Thymus (tissue), 11 donors: ENCODE measurements at regions not wholly inside any gene's neighbourhood (a gene's known extent, or its start where the extent isn't known, plus 50 kb on each side); places are given as distances from the start of the nearest gene placed in this dataset.

Source experiments
- DNase-seq, 9 donors: peaks; one replicate each; pipeline ENCODE4 v3.0.0-alpha.2; 2013; ENCODE audit warnings: low spot score in 9 of 9, low read depth in 6 of 9, missing footprints in 1 of 9
- H3K27ac ChIP-seq, 2 donors: one replicate each; pipeline ENCODE4 v1.5.1; 2013; ENCODE audit warnings: control low read depth in 1 of 2, low read depth in 1 of 2, low read length in 1 of 2, mild to moderate bottlenecking in 1 of 2, moderate library complexity in 1 of 2
- H3K27me3 ChIP-seq, 2 donors: one replicate each; pipeline ENCODE4 v1.5.1; 2013; ENCODE audit warnings: low read length in 1 of 2; ENCODE audit not compliant: control insufficient read depth in 2 of 2, insufficient read depth in 1 of 2
- H3K36me3 ChIP-seq, 2 donors: one replicate each; pipeline ENCODE4 v1.5.1; 2013; ENCODE audit warnings: low read length in 1 of 2, mild to moderate bottlenecking in 1 of 2, moderate library complexity in 1 of 2; ENCODE audit not compliant: control insufficient read depth in 2 of 2, insufficient read depth in 2 of 2
- H3K4me1 ChIP-seq, 2 donors: one replicate each; pipeline ENCODE4 v1.5.1; 2013; ENCODE audit warnings: low read length in 2 of 2; ENCODE audit not compliant: control insufficient read depth in 2 of 2, insufficient read depth in 2 of 2
- H3K4me3 ChIP-seq, 2 donors: one replicate each; pipeline ENCODE4 v1.5.1; 2013; ENCODE audit warnings: low read length in 2 of 2, control low read depth in 1 of 2, mild to moderate bottlenecking in 1 of 2
- H3K9me3 ChIP-seq, 2 donors: one replicate each; pipeline ENCODE4 v1.5.1; 2013; ENCODE audit warnings: low read length in 1 of 2, mild to moderate bottlenecking in 1 of 2; ENCODE audit not compliant: control insufficient read depth in 2 of 2, insufficient read depth in 1 of 2
- WGBS: extraction: QIAGEN DNeasy Blood & Tissue Kit; methylation state at CpG from one replicate; pipeline ENCODE4 v1.1.7; 2013; 5-methylcytosine and 5-hydroxymethylcytosine counted together
- donor health status: healthy.

GRCh38 chr2:9081750-9082149 is 78.3 kb upstream of the MBOAT2 start:
- no peak for DNase-seq
- WGBS, result 98% methylated on average over 2 of the region's 2 CpGs
- H3K4me3 ChIP-seq, result no peak overlapping the region
- H3K4me1 ChIP-seq, result no peaks in the 10 kb centered on the region
- no peak overlapping the region for H3K27ac ChIP-seq
- H3K36me3 ChIP-seq, result no peaks in the 10 kb centered on the region
- peaks cover 0 to 4% of the 10 kb centered on the region in 2 donors for H3K9me3 ChIP-seq
- no peaks in the 10 kb centered on the region for H3K27me3 ChIP-seq

- DNase-seq, result no peak
- 95% methylated on average over 8 of the region's 8 CpGs for WGBS
- H3K4me1 ChIP-seq, result no peaks in the 10 kb centered on the region
- peaks cover 0 to 4% of the 10 kb centered on the region in 2 donors for H3K9me3 ChIP-seq
- H3K36me3 ChIP-seq, result no peaks in the 10 kb centered on the region
- H3K4me3 ChIP-seq, result no peak overlapping the region
- H3K27me3 ChIP-seq, result no peaks in the 10 kb centered on the region
- H3K27ac ChIP-seq, result no peak overlapping the region
Observed at GRCh38 chr2:9078405-9078804, 74.9 kb upstream of the MBOAT2 start.

- Histone ChIP-seq H3K4me1 (no peaks in the 10 kb centered on the region), H3K27me3 (no peaks in the 10 kb centered on the region), H3K9me3 (peaks cover 0 to 4% of the 10 kb centered on the region in 2 donors), H3K4me3 (no peak overlapping the region), H3K36me3 (no peaks in the 10 kb centered on the region), H3K27ac (no peak overlapping the region)
- WGBS, result 95% methylated on average over 2 of the region's 2 CpGs
- no peak for DNase-seq
Observed at GRCh38 chr2:9077691-9078090, 74.2 kb upstream of the MBOAT2 start.

GRCh38 chr2:9076755-9077154 is 73.3 kb upstream of the MBOAT2 start:
- Histone ChIP-seq H3K27ac (no peak overlapping the region), H3K36me3 (no peaks in the 10 kb centered on the region), H3K9me3 (peaks cover 0 to 4% of the 10 kb centered on the region in 2 donors), H3K4me1 (no peaks in the 10 kb centered on the region), H3K27me3 (no peaks in the 10 kb centered on the region), H3K4me3 (no peak overlapping the region)
- 98% methylated on average over 6 of the region's 6 CpGs for WGBS
- no peak for DNase-seq

GRCh38 chr2:9076210-9076609 is 72.7 kb upstream of the MBOAT2 start:
- no peak overlapping the region for H3K4me3 ChIP-seq
- no peaks in the 10 kb centered on the region for H3K36me3 ChIP-seq
- DNase-seq, result no peak
- H3K27ac ChIP-seq, result no peak overlapping the region
- WGBS, result 98% methylated on average over 1 of the region's 1 CpG
- no peaks in the 10 kb centered on the region for H3K27me3 ChIP-seq
- no peaks in the 10 kb centered on the region for H3K9me3 ChIP-seq
- H3K4me1 ChIP-seq, result no peaks in the 10 kb centered on the region

GRCh38 chr2:9074930-9075329 is 71.4 kb upstream of the MBOAT2 start:
- Histone ChIP-seq H3K27ac (no peak overlapping the region), H3K27me3 (no peaks in the 10 kb centered on the region), H3K36me3 (no peaks in the 10 kb centered on the region), H3K9me3 (no peaks in the 10 kb centered on the region), H3K4me3 (no peak overlapping the region), H3K4me1 (no peaks in the 10 kb centered on the region)
- 93% methylated on average over 6 of the region's 6 CpGs for WGBS
- no peak for DNase-seq

- peaks cover 2 to 6% of the 10 kb centered on the region in 2 donors for H3K4me1 ChIP-seq
- WGBS, result 91% methylated on average over 6 of the region's 6 CpGs
- H3K27ac ChIP-seq, result no peak overlapping the region
Observed at GRCh38 chr2:9071584-9072124, 68.2 kb upstream of the MBOAT2 start.

GRCh38 chr2:9071032-9071431 is 67.5 kb upstream of the MBOAT2 start:
- Histone ChIP-seq H3K4me3 (no peak overlapping the region), H3K36me3 (no peaks in the 10 kb centered on the region), H3K9me3 (peaks cover 0 to 5% of the 10 kb centered on the region in 2 donors), H3K27ac (no peak overlapping the region), H3K27me3 (no peaks in the 10 kb centered on the region), H3K4me1 (peaks cover 2 to 6% of the 10 kb centered on the region in 2 donors)
- WGBS, result 96% methylated on average over 5 of the region's 5 CpGs
- DNase-seq, result no peak

More at GRCh38 chr2:9071584-9072124, 68.2 kb upstream of the MBOAT2 start:
- no peaks in the 10 kb centered on the region for H3K27me3 ChIP-seq
- DNase-seq, result no peak
- no peak overlapping the region for H3K4me3 ChIP-seq
- peaks cover 0 to under 1% of the 10 kb centered on the region in 2 donors for H3K9me3 ChIP-seq
- H3K36me3 ChIP-seq, result no peaks in the 10 kb centered on the region

- H3K4me3 ChIP-seq, result no peak overlapping the region
Observed at GRCh38 chr2:9069543-9069942, 66.1 kb upstream of the MBOAT2 start.

More at GRCh38 chr2:9069543-9069942, 66.1 kb upstream of the MBOAT2 start:
- DNase-seq, result peak in 8 of 9 donors; percentile 43 to 83 (median 60)
- H3K4me1 ChIP-seq, result peaks cover 2 to 6% of the 10 kb centered on the region in 2 donors
- peaks cover 0 to 5% of the 10 kb centered on the region in 2 donors for H3K9me3 ChIP-seq
- H3K36me3 ChIP-seq, result no peaks in the 10 kb centered on the region
- H3K27me3 ChIP-seq, result no peaks in the 10 kb centered on the region
- 84% methylated on average over 2 of the region's 2 CpGs for WGBS
- peak overlapping the region in 1 of 2 donors; percentile 84 for H3K27ac ChIP-seq
